ENCODE measurements at regions not wholly inside any gene's neighbourhood (a gene's known extent, or its start where the extent isn't known, plus 50 kb on each side); places are given as distances from the start of the nearest gene placed in this dataset.

GRCh38 chr2:217638533-217638932 is 364.3 kb downstream of the TNS1 start:
- H3K9me3 ChIP-seq (ENCODE audit: severe bottlenecking): no peaks in the 10 kb centered on the region
- no peak overlapping the region for H3K4me3 ChIP-seq (ENCODE audit: low read depth, low read length)
- no peaks in the 10 kb centered on the region for H3K36me3 ChIP-seq
- H3K27ac ChIP-seq: no peak overlapping the region; the same call in 1 of the 2 replicates
- no peaks in the 10 kb centered on the region for H3K27me3 ChIP-seq (ENCODE audit: insufficient read depth, low read depth, severe bottlenecking)
- no peak for DNase-seq
- TF ChIP-seq, protein P1, sequence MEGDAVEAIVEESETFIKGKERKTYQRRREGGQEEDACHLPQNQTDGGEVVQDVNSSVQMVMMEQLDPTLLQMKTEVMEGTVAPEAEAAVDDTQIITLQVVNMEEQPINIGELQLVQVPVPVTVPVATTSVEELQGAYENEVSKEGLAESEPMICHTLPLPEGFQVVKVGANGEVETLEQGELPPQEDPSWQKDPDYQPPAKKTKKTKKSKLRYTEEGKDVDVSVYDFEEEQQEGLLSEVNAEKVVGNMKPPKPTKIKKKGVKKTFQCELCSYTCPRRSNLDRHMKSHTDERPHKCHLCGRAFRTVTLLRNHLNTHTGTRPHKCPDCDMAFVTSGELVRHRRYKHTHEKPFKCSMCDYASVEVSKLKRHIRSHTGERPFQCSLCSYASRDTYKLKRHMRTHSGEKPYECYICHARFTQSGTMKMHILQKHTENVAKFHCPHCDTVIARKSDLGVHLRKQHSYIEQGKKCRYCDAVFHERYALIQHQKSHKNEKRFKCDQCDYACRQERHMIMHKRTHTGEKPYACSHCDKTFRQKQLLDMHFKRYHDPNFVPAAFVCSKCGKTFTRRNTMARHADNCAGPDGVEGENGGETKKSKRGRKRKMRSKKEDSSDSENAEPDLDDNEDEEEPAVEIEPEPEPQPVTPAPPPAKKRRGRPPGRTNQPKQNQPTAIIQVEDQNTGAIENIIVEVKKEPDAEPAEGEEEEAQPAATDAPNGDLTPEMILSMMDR (IDR thresholded peaks at IDR 0.05; ENCODE audit: low read depth, low read length): no peak

- TF ChIP-seq, protein P1 (IDR thresholded peaks at IDR 0.05; ENCODE audit: low read depth, low read length): no peak
- Histone ChIP-seq H3K4me3 (ENCODE audit: low read depth, low read length) (no peak overlapping the region), H3K9me3 (ENCODE audit: severe bottlenecking) (no peaks in the 10 kb centered on the region), H3K27ac (no peak overlapping the region; the same call in 1 of the 2 replicates), H3K36me3 (no peaks in the 10 kb centered on the region), H3K27me3 (ENCODE audit: insufficient read depth, low read depth, severe bottlenecking) (no peaks in the 10 kb centered on the region)
- DNase-seq: no peak
These were observed 364.8 kb downstream of the TNS1 start for GRCh38 chr2:217638031-217638430.

- Histone ChIP-seq H3K9me3 (ENCODE audit: severe bottlenecking) (no peaks in the 10 kb centered on the region), H3K27ac (peak overlapping the region; percentile 54), H3K27me3 (ENCODE audit: insufficient read depth, low read depth, severe bottlenecking) (no peaks in the 10 kb centered on the region), H3K36me3 (no peaks in the 10 kb centered on the region), H3K4me3 (ENCODE audit: low read depth, low read length) (no peak overlapping the region)
- peak; percentile 71 for DNase-seq
- TF ChIP-seq, protein P1 (IDR thresholded peaks at IDR 0.05; ENCODE audit: low read depth, low read length): no peak
These were observed 365.7 kb downstream of the TNS1 start for GRCh38 chr2:217636991-217637561.

GRCh38 chr2:217636578-217636977 is 366.2 kb downstream of the TNS1 start:
- DNase-seq: no peak
- Histone ChIP-seq H3K36me3 (no peaks in the 10 kb centered on the region), H3K4me3 (ENCODE audit: low read depth, low read length) (no peak overlapping the region), H3K9me3 (ENCODE audit: severe bottlenecking) (no peaks in the 10 kb centered on the region), H3K27me3 (ENCODE audit: insufficient read depth, low read depth, severe bottlenecking) (no peaks in the 10 kb centered on the region), H3K27ac (peak overlapping the region; percentile 54)
- TF ChIP-seq, protein P1 (IDR thresholded peaks at IDR 0.05; ENCODE audit: low read depth, low read length): no peak

- H3K36me3 ChIP-seq: no peaks in the 10 kb centered on the region
- TF ChIP-seq, protein P1 (IDR thresholded peaks at IDR 0.05; ENCODE audit: low read depth, low read length): no peak
- H3K9me3 ChIP-seq (ENCODE audit: severe bottlenecking): no peaks in the 10 kb centered on the region
- no peak overlapping the region for H3K27ac ChIP-seq
- no peaks in the 10 kb centered on the region for H3K27me3 ChIP-seq (ENCODE audit: insufficient read depth, low read depth, severe bottlenecking)
- DNase-seq: no peak
- no peak overlapping the region for H3K4me3 ChIP-seq (ENCODE audit: low read depth, low read length)
These were observed 367.9 kb downstream of the TNS1 start for GRCh38 chr2:217634871-217635270.

- Histone ChIP-seq H3K9me3 (ENCODE audit: severe bottlenecking) (no peaks in the 10 kb centered on the region), H3K4me3 (ENCODE audit: low read depth, low read length) (no peak overlapping the region), H3K27ac (no peak overlapping the region), H3K27me3 (ENCODE audit: insufficient read depth, low read depth, severe bottlenecking) (no peaks in the 10 kb centered on the region), H3K36me3 (no peaks in the 10 kb centered on the region)
- DNase-seq: no peak
- TF ChIP-seq, protein P1 (IDR thresholded peaks at IDR 0.05; ENCODE audit: low read depth, low read length): no peak
These were observed 370.8 kb downstream of the TNS1 start for GRCh38 chr2:217632043-217632442.

Measured in WERI-Rb-1 (cell line).